ENCODE measurements at regions not wholly inside any gene's neighbourhood (a gene's known extent, or its start where the extent isn't known, plus 50 kb on each side); places are given as distances from the start of the nearest gene placed in this dataset.
"Not testable (repeated sequence)": the region's sequence is repeated elsewhere in the genome, so short reads cannot be mapped to it uniquely, and the experiment has no call there.

- DNase-seq (ENCODE audit: low spot score), result no peak
Observed at GRCh38 chr18:34280000-34280399, 55.3 kb upstream of the NOL4 start.

- DNase-seq (ENCODE audit: low spot score), result no peak
Observed at GRCh38 chr18:34280653-34281052, 55.9 kb upstream of the NOL4 start.

DNA sequence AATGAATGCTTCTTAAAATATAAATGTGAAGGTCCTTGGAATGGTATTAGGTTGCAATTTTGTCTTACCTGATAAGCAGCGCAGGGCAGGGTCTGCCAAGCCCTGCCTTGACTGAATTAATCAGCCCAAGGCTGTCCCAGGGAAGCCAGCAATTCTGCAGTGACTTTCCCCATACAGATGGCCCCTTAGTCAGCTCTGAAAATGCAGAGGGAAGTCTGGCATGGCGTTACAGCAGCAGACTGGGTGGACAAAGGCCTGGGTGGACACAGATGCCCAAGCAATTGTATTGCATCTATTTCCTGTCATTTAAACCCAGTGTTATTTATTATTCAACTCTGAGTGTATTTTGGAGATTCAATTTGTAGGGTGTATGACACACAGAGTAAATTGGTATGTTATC lies 56.6 kb upstream of the NOL4 start:
- DNase-seq (ENCODE audit: low spot score), result peak; percentile 24

DNA sequence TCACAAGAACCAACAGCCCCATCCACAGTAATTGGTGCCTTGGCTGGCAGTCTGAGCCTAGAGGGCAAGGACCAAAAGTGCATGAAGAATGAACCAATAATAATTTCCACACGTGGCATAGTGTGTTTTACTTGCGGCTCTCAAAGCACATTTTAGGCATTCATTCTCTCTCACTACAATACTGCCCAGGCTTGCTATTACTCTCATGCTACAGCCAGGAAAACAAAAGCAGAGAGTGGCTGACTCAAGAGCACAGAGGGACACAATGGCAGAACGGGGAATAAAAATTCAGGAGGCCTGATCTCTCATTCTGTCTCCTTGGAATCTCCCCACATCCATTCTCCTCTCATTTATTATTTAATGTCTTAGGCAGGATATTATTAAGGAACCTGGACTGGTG lies 57.0 kb upstream of the NOL4 start:
- DNase-seq (ENCODE audit: low spot score), result no peak

DNA sequence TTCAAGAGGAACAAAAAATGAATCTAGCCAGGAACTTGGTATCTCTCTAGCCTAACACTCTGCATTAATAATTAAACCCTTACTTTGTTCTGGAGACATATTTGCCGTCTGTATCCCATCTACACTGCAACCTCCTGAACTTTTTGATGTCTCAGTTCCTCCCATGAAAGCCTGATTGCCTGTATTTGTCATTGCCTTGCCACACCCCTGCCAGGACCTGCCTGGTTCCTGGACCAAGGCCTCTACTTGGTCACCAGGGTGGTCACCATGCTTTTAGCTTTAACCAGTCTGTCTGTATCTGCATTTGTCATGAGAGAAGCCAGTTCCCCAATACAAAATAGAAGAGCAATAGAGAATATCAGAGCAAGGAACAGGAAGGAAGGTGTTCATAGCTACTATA lies 58.8 kb upstream of the NOL4 start:
- DNase-seq (ENCODE audit: low spot score), result no peak

GRCh38 chr18:34287825-34288224 lies 63.1 kb upstream of the NOL4 start:
- no peak for DNase-seq (ENCODE audit: low spot score)

DNA sequence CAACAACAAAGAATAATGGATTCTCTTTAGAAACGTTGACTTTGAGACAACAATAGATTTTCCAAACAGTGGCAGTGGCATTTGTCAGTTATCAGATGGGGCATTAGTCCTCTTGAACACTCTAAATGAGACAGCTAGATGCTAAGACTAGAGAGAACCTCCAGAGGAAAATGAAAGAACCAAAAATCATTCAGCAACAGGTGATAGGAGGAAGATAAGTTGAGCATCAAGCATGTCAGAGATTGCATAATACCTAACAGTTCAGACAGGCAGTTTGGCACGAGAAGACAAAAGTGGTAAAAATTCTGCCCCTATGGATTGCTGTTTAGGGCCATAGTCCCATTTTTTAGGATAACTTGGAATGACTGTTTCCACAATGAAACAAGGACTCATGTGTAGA lies 67.9 kb upstream of the NOL4 start:
- no peak for DNase-seq (ENCODE audit: low spot score)

- no peak for DNase-seq (ENCODE audit: low spot score)
Observed at GRCh38 chr18:34297287-34297686, 72.6 kb upstream of the NOL4 start.

GRCh38 chr18:34299828-34300227 lies 75.1 kb upstream of the NOL4 start:
- DNase-seq (ENCODE audit: low spot score), result no peak

DNA sequence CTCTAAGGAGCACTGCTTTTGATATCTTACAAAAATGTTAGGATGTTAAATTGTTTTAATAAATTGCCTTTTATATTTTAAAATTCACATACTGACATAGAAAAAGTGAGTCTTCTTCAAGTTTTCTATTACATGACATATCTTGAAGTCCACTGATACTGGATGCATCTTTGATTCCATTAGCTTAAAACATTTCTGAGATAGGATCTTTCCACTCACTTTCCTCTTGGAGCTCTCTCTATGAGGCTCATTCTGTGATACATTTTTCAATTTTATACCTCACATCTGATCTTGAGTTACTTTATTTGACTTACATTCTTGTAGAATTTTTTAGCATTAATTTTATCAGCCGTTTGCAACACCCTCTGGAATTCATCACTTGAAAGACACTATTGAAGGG lies 86.8 kb upstream of the NOL4 start:
- DNase-seq (ENCODE audit: low spot score), result peak; percentile 87

DNA sequence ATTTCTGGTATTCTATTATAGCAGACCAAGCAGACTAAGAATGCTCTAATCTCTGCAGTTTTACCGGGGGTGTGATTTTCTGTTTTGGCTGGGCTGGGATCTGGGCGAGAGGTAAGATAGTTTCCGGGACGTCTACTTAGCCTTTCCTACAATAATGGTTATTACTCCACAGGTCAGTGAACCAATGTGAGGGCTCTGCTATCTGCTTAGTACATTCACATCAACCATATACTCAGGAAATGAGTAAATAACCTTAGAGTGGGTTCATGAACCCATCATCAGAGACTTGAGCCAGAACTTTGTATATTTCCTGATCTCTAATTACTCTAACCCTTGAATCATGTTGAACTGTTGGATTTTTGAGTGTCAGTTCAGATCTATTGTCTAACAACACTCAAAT lies 90.1 kb upstream of the NOL4 start:
- DNase-seq (ENCODE audit: low spot score), result no peak

- DNase-seq (ENCODE audit: low spot score), result no peak
Observed at GRCh38 chr18:34315591-34316352, 91.1 kb upstream of the NOL4 start.

GRCh38 chr18:34320267-34320666 lies 95.6 kb upstream of the NOL4 start:
- no peak for DNase-seq (ENCODE audit: low spot score)

- DNase-seq (ENCODE audit: low spot score), result no peak
Observed at GRCh38 chr18:34321066-34321465, 96.4 kb upstream of the NOL4 start.

- DNase-seq (ENCODE audit: low spot score), result peak; percentile 75
Observed at GRCh38 chr18:34322365-34323289, 97.9 kb upstream of the NOL4 start.

DNA sequence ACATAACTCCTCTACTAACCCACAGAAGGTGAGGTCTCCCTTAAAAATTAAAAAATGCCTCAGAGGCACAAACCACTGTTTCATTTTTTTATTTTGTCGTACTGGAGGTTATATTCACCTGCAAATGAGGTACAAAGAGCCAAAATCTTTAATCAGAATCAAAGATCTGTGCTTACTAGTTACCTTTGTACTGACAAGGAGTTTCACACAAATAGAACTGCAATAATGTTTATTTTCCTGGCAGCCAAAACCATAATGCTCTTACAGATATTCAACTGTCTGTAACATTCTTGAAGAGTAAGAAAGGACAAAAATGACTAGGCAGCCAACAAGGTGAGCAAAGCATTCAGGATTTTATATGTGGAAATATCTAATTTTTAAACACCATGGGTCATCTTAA lies 105.1 kb upstream of the NOL4 start:
- DNase-seq (ENCODE audit: low spot score), result no peak

DNA sequence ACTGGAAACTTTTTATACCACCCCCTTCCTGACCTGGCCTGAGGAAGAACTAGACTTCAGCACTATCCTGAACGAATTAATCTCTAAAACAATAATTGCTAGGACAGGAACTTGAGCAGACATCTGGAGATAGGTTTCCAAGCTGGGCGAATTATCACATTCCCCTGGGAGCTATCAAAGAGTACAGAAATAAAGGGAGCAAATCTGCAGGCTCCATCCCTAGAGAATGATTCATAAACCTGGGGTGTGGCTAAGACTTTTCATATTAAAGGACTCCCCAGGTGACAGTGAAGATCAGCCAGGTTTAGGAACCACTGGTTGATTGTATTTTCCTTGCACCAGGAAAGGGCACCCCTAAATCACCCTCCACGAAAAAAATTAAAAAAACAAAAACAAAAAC lies 105.6 kb upstream of the NOL4 start:
- peak; percentile 40 for DNase-seq (ENCODE audit: low spot score)

GRCh38 chr18:34330907-34331306 lies 106.2 kb upstream of the NOL4 start:
- not testable (repeated sequence) for DNase-seq (ENCODE audit: low spot score)

DNA sequence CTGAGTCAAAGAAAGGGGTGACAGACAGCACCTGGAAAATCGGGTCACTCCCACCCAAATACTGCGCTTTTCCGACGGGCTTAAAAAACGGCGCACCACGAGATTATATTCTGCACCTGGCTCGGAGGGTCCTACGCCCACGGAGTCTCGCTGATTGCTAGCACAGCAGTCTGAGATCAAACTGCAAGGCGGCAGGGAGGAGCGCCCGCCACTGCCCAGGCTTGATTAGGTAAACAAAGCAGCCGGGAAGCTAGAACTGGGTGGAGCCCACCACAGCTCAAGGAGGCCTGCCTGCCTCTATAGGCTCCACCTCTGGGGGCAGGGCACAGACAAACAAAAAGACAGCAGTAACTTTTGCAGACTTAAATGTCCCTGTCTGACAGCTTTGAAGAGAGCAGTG lies 106.6 kb upstream of the NOL4 start:
- DNase-seq (ENCODE audit: low spot score), result not testable (repeated sequence)

- no peak for DNase-seq (ENCODE audit: low spot score)
Observed at GRCh38 chr18:34339155-34339554, 114.4 kb upstream of the NOL4 start.

DNA sequence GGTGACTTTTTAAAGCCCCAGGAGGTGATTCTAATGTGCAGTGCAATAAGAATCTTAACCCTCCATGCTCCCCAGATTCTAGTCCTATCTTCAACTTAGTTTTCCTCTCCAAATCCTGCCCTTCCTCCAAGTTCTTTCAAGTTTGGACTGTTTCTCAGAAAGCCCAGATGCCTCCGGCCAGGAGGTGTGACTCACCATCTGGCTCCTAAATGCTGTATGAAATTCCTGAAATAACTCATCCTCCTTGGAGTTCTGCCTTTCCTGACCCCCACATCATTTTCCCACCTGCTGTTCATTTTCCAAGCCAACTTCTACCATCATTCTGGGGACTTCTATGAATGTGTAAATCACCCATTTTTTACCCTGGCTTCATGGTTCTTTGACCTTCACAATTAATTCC lies 118.2 kb upstream of the NOL4 start:
- no peak for DNase-seq (ENCODE audit: low spot score)

GRCh38 chr18:34345738-34346137 lies 121.0 kb upstream of the NOL4 start:
- no peak for DNase-seq (ENCODE audit: low spot score)

GRCh38 chr18:34350778-34351177 lies 126.1 kb upstream of the NOL4 start:
- no peak for DNase-seq (ENCODE audit: low spot score)
